Psoas muscle (tissue), 7 donors: ENCODE measurements at regions not wholly inside any gene's neighbourhood (a gene's known extent, or its start where the extent isn't known, plus 50 kb on each side); places are given as distances from the start of the nearest gene placed in this dataset.

Experiments
- ATAC-seq, 4 donors: fragments of 200-7000 bp; cut with Tn5 transposase; one replicate each; pipeline ENCODE4 v1.9.1; 2020; ENCODE audit warnings: moderate library complexity in 3 of 4, mild to moderate bottlenecking in 2 of 4
- DNase-seq, 2 donors: peaks; one replicate each; pipeline ENCODE4 v3.0.0-alpha.2; 2020
- H3K27ac ChIP-seq: fragments of 200-600 bp; one replicate; pipeline ENCODE4 v1.8.0; 2022
- H3K27me3 ChIP-seq, 3 donors: fragments of 200-600 bp in 1 of 3; one replicate each; pipeline versions ENCODE4 v1.6.1 to v1.8.0; 2013 to 2022; ENCODE audit warnings: low read length in 2 of 3, mild to moderate bottlenecking in 2 of 3, moderate library complexity in 1 of 3; ENCODE audit not compliant: insufficient read depth in 3 of 3
- H3K36me3 ChIP-seq, 2 donors: fragments of 200-600 bp in 1 of 2; one replicate each; pipeline versions ENCODE4 v1.6.1 to v1.8.0; 2013 to 2022; ENCODE audit warnings: low read depth in 1 of 2, mild to moderate bottlenecking in 1 of 2, moderate library complexity in 1 of 2; ENCODE audit not compliant: insufficient read depth in 1 of 2
- H3K4me1 ChIP-seq: fragments of 200-600 bp; one replicate; pipeline ENCODE4 v1.8.0; 2022
- H3K4me3 ChIP-seq: fragments of 200-600 bp; one replicate; pipeline ENCODE4 v1.8.0; 2022; ENCODE audit warnings: mild to moderate bottlenecking
- H3K9me3 ChIP-seq: fragments of 200-600 bp; one replicate; pipeline ENCODE4 v1.8.0; 2022
- CTCF ChIP-seq: fragments of 200-600 bp; IDR thresholded peaks from one replicate; pipeline ENCODE4 v1.8.0; 2022; ENCODE audit warnings: antibody characterized with exemption
- WGBS, 3 donors: extraction: QIAGEN DNeasy Blood & Tissue Kit; methylation state at CpG; one replicate each; pipeline versions ENCODE4 v1.1.6 to v1.1.7; 2013; 5-methylcytosine and 5-hydroxymethylcytosine counted together
- intact Hi-C, 2 donors: fragments of 100-400 bp; cut with DNase I; formaldehyde crosslinking; loops; one replicate each; pipeline versions ENCODE4 v1.11.0 to v1.14.2; 2022
- donor health status: healthy with polysubstance abuse.
- donor health status: DM: no; HTN: no; CAD: no; lungs with moderate emphysema.
- donor health status: Bipolar disorder and iron deficiency.
- donor health status: healthy.
- donor health status: DM: yes; HTN: yes; CAD: no.
- donor health status: DM: no; HTN: no; CAD: no.
- donor health status: DM: yes; HTN: yes; CAD: no.

DNA sequence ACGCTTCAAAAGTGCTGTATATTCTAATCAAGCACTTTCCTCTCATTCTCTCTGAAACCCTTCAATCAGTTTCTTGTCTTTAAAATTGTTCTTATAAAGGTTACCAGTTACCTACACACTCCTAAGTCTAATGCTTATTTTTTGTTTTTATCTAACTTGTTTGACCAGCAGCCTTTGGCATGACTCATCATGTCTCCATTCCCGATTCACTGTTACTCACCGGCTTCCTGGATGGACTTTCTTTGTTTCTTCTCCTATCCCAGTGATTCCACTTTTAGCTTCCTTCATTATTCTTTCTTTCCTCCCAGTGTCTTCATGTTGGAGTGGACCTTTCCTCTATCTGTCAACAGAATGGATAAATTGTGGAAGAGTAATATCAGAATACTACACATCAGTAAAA, 368.6 kb upstream of the CCDC196 start:
- TF ChIP-seq CTCF, result no peak
- no peaks in the 10 kb centered on the region for H3K9me3 ChIP-seq
- no peak for DNase-seq
- H3K27me3 ChIP-seq, result no peaks in the 10 kb centered on the region
- H3K27ac ChIP-seq, result no peak overlapping the region
- H3K4me3 ChIP-seq, result no peak overlapping the region
- no peak for ATAC-seq
- H3K36me3 ChIP-seq, result no peaks in the 10 kb centered on the region
- intact Hi-C loops, result no loop called here
- WGBS, 3 donors, result 49 to 65% (median 53%) methylated on average over 3 of the region's 3 CpGs
- no peaks in the 10 kb centered on the region for H3K4me1 ChIP-seq

- H3K27me3 ChIP-seq, result no peaks in the 10 kb centered on the region
- ATAC-seq, result no peak
- no peak for TF ChIP-seq CTCF
- intact Hi-C loops, result no loop called here
- WGBS, 3 donors, result 76 to 86% (median 82%) methylated on average over 5 of the region's 5 CpGs
- no peak overlapping the region for H3K27ac ChIP-seq
- H3K9me3 ChIP-seq, result no peaks in the 10 kb centered on the region
- H3K4me3 ChIP-seq, result no peak overlapping the region
- H3K36me3 ChIP-seq, result no peaks in the 10 kb centered on the region
- H3K4me1 ChIP-seq, result no peaks in the 10 kb centered on the region
- no peak for DNase-seq
Measured at GRCh38 chr14:66119606-66120231, 366.5 kb upstream of the CCDC196 start.

DNA sequence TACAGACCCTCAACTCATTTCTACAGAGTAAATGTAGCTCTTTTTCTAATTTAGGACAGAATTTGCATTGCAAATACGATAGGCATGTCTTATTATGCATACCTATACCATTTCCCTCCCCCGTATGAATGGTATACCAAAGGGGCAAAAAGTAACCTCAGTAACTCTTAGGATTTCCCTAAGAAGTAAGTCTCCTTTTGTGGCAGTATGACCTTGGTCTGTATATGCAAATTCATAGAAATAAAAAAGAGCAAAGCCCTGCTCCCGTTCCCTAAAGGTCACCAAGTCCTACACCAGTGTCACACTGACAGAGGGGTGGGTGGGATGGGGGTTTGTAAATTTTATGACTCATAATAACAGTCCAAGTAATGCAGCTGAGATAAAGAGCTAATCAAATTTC, 365.8 kb upstream of the CCDC196 start:
- 64 to 69% (median 64%) methylated on average over 3 of the region's 3 CpGs for WGBS, 3 donors
- H3K9me3 ChIP-seq, result no peaks in the 10 kb centered on the region
- no peak overlapping the region for H3K27ac ChIP-seq
- H3K4me3 ChIP-seq, result no peak overlapping the region
- DNase-seq, result no peak
- ATAC-seq, result no peak
- no peaks in the 10 kb centered on the region for H3K4me1 ChIP-seq
- TF ChIP-seq CTCF, result no peak
- H3K36me3 ChIP-seq, result no peaks in the 10 kb centered on the region
- no peaks in the 10 kb centered on the region for H3K27me3 ChIP-seq
- intact Hi-C loops, result no loop called here

- no peaks in the 10 kb centered on the region for H3K9me3 ChIP-seq
- no peaks in the 10 kb centered on the region for H3K27me3 ChIP-seq
- DNase-seq (no peak), ATAC-seq (no peak)
- no peak overlapping the region for H3K4me3 ChIP-seq
- H3K36me3 ChIP-seq, result no peaks in the 10 kb centered on the region
- no peaks in the 10 kb centered on the region for H3K4me1 ChIP-seq
- H3K27ac ChIP-seq, result no peak overlapping the region
- intact Hi-C loops, result no loop called here
- TF ChIP-seq CTCF, result no peak
- WGBS, 3 donors, result 86 to 90% (median 87%) methylated on average over 3 of the region's 3 CpGs
Measured at GRCh38 chr14:66121859-66122258, 364.3 kb upstream of the CCDC196 start.

DNA sequence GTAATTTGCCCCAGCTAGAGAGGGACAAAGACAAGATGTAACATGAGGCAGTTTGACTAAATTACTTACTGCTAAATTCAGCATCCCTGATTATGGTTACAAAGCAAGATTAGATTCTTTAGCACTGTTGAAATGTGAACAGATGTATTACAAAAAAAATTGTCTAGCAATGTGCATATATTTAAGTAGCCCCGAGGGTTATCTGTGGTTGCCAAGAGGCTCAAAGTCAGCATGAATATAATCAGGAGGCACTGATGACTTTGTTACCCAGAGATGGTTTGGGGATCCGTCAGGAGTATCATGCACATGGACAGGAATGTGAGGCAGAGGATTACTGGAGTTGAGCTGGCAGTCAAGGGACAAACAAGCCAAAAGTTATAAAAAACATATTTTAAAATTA, 356.9 kb upstream of the CCDC196 start:
- 58 to 65% (median 60%) methylated on average over 2 of the region's 2 CpGs for WGBS, 3 donors
- no peaks in the 10 kb centered on the region for H3K27me3 ChIP-seq
- DNase-seq, result no peak
- no peak for TF ChIP-seq CTCF
- no peak overlapping the region for H3K4me3 ChIP-seq
- H3K9me3 ChIP-seq, result no peaks in the 10 kb centered on the region
- no peaks in the 10 kb centered on the region for H3K36me3 ChIP-seq
- no peaks in the 10 kb centered on the region for H3K4me1 ChIP-seq
- no peak for ATAC-seq
- intact Hi-C loops, result no loop called here
- no peak overlapping the region for H3K27ac ChIP-seq
